RWPE1 (cell line): ENCODE measurements at regions not wholly inside any gene's neighbourhood (a gene's known extent, or its start where the extent isn't known, plus 50 kb on each side); places are given as distances from the start of the nearest gene placed in this dataset.

Experiments used
- CTCF ChIA-PET: fragments of 350-600 bp; sonication (Branson Sonifier 250); formaldehyde crosslinking; extraction: SDS; loops from one replicate; lab custom pipeline; 2021; lab: Yijun Ruan, JAX
- POLR2A ChIA-PET: fragments of 400-600 bp; formaldehyde crosslinking; extraction: SDS; loops from one replicate; lab custom pipeline; 2020; ENCODE audit warnings: antibody characterized with exemption; ENCODE audit not compliant: low non-redundant PET; lab: Yijun Ruan, JAX
- DNase-seq: peaks from one replicate; pipeline ENCODE4 v3.0.0; 2012; ENCODE audit warnings: low spot score
- H3K27ac ChIP-seq: fragments of 450-650 bp; 2 replicates; pipeline ENCODE4 v1.5.1; 2017
- TF ChIP-seq, protein P1 (sequence below): fragments of 450-650 bp; conservative IDR thresholded peaks from 2 replicates; pipeline ENCODE4 v1.5.1; 2017; ENCODE audit warnings: low read depth, mild to moderate bottlenecking

DNA sequence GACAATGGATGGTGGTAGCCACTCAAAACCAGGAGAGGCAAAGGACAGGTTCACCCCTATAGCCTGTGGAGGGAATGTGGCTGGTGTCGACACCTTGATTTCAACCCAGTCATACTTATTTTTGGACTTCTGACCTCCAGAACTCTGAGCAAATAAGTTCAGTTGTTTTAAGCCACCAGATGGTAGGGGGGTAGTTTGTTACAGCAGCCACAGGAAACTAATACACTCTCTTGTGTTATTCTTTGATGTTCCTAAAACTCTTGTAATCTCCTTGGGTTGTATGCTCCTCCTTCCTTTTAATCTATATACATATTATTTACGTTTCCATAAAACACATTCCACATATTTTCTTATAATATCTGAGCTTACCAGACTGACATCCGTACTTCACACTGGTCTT is 65.9 kb downstream of the ZBTB18 start:
- TF ChIP-seq, protein P1, sequence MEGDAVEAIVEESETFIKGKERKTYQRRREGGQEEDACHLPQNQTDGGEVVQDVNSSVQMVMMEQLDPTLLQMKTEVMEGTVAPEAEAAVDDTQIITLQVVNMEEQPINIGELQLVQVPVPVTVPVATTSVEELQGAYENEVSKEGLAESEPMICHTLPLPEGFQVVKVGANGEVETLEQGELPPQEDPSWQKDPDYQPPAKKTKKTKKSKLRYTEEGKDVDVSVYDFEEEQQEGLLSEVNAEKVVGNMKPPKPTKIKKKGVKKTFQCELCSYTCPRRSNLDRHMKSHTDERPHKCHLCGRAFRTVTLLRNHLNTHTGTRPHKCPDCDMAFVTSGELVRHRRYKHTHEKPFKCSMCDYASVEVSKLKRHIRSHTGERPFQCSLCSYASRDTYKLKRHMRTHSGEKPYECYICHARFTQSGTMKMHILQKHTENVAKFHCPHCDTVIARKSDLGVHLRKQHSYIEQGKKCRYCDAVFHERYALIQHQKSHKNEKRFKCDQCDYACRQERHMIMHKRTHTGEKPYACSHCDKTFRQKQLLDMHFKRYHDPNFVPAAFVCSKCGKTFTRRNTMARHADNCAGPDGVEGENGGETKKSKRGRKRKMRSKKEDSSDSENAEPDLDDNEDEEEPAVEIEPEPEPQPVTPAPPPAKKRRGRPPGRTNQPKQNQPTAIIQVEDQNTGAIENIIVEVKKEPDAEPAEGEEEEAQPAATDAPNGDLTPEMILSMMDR, result no peak
- CTCF ChIA-PET, result no interaction called here
- POLR2A ChIA-PET, result no interaction called here
- no peak for DNase-seq
- no peak overlapping the region for H3K27ac ChIP-seq

GRCh38 chr1:244118109-244118761 is 67.2 kb downstream of the ZBTB18 start:
- no peak overlapping the region for H3K27ac ChIP-seq
- CTCF ChIA-PET, result interaction anchor here (0.6 kb wide), 1 partner anchor 242 kb away, joined by 5 read pairs; no protein-coding TSS in a partner anchor
- TF ChIP-seq, protein P1, result no peak
- DNase-seq, result no peak
- POLR2A ChIA-PET, result no interaction called here

GRCh38 chr1:244128591-244129383 is 77.7 kb downstream of the ZBTB18 start:
- H3K27ac ChIP-seq, result no peak overlapping the region
- TF ChIP-seq, protein P1, result no peak
- ChIA-PET CTCF (interaction anchor here (0.5 kb wide), 1 partner anchor 41 kb away, joined by 3 read pairs; no protein-coding TSS in a partner anchor), POLR2A (no interaction called here)
- DNase-seq, result no peak

DNA sequence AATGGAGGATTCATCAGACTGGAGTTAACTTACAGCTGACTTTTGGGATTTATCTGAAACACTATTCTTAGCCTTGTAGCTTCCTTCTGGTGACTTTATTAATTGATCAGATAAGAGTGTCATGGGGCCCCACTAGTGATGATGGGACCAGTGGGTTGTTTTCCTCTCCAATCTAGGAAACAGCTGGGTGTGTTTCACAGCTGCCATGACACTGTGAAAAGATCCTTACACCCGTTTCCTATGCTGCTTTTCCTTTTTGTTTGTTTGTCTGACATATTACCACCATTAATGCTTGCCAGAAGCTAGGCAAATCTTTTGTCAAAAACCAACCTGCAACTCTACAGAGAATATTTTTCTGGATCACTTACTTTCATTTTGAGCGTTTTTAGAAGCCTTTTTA is 86.2 kb downstream of the ZBTB18 start:
- ChIA-PET CTCF (no interaction called here), POLR2A (no interaction called here)
- no peak for DNase-seq
- H3K27ac ChIP-seq, result no peak overlapping the region
- TF ChIP-seq, protein P1, result no peak

- TF ChIP-seq, protein P1, result no peak
- no peak overlapping the region for H3K27ac ChIP-seq
- DNase-seq, result no peak
- POLR2A ChIA-PET, result no interaction called here
- CTCF ChIA-PET, result no interaction called here
Observed at GRCh38 chr1:244137725-244138124, 86.6 kb downstream of the ZBTB18 start.

DNA sequence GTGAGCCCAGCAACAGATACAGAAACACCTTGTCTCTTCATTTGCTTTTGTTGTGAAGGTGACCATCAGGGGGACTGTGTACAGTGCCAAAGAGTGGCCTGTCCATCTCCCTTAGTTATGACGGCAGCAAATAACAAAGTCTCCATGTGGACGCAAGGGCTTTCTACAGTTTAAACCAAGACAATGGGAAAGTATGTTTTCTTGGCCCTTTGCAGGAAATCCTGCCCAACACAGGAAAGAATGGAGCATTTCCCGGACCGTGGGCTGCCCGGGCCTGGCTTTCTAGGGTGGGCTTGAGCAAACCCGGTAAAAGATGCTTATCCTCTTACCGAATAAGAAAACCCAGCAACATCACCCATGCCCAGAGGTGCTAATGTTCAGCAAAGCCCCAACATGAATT is 87.3 kb downstream of the ZBTB18 start:
- no peak for DNase-seq
- ChIA-PET POLR2A (no interaction called here), CTCF (no interaction called here)
- no peak overlapping the region for H3K27ac ChIP-seq
- TF ChIP-seq, protein P1, result no peak
